Kasumi-1 (cell line): ENCODE measurements at regions not wholly inside any gene's neighbourhood (a gene's known extent, or its start where the extent isn't known, plus 50 kb on each side); places are given as distances from the start of the nearest gene placed in this dataset.
"Not testable (repeated sequence)": the region's sequence is repeated elsewhere in the genome, so short reads cannot be mapped to it uniquely, and the experiment has no call there.

ENCODE experiments used
- DNase-seq, 2 experiments: peaks; one replicate each; lab custom pipeline; 2025; lab: John Stamatoyannopoulos, UW

DNA sequence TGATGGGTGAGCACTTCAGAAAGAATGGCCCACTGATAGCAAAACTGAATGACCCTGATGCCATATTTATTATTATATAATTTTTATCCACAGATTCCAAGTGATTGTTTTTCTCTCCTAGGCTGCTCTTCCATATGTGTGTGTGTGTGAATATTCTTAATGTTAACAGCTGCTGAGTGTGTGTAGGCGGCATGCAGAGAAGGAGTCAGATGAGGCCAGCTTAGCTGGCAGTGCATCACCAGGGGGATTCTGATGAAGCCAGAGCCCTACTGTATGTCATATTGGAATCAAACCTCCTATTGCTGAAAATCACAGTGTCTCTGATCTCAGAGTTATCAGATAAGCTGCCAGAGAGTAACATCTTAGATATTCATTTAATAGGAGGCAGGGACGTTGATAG, 177.1 kb downstream of the DMAC1 start:
- no peak for DNase-seq

DNA sequence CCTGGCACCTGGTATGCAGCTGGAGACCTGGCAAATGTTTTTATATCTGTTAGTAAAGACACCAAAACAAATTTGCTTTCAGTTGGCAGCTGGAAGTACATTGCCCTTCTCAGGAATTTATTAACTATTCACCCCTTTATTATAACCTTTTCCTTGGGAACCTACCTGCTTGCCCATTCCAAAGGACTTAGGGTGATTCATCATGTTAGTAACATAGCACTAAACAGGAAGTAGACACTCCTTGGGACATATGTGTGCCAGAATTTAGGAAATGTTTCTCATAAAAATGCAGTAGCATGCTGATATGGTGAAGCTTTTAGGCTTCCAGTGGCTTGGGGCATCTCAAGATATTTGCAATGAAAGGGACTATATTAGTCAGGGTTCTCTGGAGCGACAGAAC, 184.2 kb downstream of the DMAC1 start:
- no peak for DNase-seq

DNA sequence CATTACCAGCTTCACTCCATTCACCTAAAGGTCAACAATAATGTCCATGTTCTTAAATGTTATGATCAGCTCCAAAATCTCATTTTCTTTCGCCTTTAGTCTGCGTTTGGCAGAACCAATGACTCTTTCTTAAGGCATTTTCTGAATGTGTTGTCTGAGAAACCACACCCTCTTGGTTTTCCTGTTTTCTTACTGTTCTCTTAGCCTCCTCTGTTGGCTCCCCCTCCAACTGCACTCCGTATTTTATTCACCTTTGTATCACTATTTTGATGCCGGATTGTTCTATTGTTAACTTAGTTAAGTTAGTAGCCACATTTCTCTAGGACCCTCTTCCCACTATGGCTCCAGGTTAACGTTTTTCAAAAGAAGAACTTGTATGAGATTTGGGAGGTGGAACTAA, 185.6 kb downstream of the DMAC1 start:
- no peak for DNase-seq

DNA sequence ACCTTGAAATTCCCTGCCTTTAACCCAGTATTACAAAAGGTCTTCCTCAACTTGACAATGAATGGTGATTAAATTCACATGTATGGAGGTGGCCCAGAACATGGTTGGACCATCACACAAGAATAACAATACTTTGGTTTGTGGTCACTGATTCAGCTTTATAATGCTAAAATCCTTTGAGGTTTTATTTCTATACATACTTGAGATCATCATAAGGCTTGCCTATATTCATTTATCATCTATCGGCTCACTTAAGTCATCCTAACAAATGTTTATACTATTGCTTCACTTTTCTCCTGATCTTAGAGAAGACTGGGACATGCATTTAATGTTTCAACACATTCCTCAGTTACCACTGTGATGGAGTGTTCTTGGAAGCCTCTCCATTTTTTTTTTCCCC, 191.3 kb downstream of the DMAC1 start:
- DNase-seq: no peak

DNA sequence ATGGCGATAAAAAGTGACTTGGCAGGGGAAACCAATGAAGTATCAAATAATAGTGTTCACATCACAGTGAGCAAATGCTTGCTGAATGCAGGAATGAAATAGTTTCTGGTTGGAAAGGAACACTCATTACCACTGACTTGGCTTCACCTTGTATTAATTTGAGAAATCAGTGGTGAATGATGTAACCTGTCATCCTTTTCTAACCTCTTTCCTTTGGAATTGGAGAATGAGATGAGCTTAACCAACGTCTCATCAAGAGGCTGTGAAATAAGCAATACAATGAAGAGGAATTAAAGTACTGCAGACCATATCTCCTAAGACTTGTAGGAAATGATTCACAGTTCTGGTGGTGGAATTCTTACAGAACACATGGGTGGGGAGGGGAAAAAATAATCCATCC, 192.2 kb downstream of the DMAC1 start:
- DNase-seq: no peak

DNA sequence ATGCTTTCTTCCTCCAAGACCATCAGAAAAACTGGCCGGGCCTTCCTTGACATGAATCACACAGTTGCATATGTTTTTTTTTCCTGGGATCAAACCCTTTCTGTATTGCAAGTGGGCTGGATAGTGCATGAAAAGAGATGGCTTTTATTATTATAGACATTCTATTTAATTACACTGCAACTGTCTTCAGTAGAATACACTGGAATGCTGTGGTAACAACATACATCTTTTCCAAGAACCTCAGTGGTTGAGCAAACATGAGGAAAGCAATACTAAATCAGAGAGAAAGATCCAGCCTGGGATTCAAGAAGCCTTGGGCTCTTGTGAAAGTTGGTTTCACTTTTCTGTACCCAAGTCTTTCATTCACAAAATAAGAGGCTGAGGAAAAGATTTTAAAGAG, 193.0 kb downstream of the DMAC1 start:
- DNase-seq: no peak

DNA sequence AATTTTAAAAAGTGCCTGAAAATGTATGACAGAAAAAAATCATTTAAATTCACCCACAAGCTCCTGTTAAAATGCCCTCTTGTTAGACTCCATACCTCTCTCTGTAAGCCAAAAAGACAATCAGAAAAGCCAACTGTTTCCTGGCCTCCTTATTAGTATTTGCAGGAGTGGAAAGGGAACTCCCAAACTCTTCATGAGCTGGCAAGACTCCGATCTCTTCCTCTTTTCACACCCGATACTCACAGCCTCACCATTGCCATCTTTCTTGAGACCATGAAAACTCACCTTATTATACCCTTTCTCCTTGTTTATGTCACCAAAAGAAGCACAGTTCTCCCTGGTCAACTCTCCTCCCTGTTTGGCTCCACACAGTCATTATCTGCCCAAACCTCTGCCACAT, 197.8 kb downstream of the DMAC1 start:
- no peak for DNase-seq

DNA sequence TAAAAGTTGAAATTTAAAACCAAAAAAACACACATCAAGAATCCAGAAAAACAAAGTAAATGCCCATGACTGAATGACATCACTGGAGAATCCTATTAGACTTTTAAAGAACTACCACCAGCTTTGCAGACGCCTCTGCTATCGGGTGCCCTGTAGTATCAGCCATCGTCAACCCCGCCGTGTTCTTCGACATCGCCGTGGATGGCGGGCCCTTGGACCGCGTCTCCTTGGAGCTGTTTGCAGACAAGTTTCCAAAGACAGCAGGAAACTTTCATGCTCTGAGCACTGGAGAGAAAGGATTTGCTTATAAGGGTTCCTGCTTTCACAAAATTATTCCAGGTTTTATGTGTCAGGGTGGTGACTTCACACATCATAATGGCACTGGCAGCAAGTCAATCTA, 201.9 kb downstream of the DMAC1 start:
- no peak for DNase-seq

DNA sequence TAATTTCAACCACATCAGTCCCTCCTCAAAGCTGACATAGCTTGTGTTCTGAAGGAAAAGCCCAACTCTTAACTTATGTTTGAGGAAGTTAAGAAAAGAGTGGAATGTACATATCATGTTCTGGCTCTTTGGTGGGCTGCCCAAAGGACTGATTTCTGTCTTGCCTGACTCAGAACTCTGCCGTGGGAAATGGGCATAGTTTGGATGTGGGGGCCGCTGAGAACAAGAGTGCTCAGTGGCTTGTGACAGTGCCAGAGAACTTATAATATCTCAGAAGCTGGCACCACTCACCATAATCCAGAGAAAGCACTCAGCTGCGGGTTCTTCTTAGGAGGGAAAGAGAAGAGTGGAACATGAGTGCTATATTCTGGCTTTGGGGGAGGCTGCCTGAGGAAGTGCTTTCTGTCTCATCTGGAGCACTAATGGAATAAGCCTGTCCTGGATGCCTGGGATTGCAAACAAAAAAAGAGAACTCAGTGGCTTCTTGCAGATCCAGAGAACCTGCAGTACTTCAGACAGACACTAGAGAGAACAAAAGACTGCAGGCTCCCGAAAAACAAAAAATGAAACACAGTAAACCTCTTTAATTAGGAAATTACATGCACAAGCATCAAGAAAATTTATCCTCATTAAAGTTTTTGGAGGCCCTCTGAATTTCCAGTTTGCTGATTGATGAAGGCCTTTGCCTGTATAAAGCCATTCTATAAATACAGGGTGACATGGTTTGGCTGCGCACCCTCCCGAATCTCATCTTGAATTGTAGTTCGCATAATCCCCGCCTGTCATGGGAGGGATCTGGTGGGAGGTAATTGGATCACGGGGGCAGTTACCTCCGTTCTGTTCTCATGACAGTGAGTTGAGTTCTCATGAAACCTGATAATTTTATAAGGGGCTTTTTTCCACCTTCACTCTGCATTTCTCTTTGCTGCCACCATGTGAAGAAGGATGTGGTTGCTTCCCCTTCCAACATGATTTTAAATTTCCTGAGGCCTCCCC, 207.0 kb downstream of the DMAC1 start:
- no peak for DNase-seq

DNA sequence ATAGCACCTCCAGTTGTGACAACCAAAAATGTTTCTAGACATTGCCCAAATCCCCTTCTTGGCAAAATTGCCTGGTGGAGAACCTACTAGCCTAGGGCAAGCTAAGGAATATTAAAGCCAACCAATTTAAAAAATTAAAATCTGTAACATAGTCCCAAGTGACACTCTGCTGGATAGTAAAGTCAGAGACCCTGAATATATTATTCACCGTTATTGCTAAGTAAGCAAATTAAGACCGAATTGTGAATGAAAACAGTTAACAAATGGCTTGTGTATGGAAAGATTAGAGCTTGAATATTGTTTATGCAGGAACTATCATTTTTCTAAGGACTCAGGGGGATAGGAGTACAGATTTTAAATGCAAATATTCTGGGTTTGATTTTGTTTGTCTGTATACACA, 208.1 kb downstream of the DMAC1 start:
- no peak for DNase-seq

DNA sequence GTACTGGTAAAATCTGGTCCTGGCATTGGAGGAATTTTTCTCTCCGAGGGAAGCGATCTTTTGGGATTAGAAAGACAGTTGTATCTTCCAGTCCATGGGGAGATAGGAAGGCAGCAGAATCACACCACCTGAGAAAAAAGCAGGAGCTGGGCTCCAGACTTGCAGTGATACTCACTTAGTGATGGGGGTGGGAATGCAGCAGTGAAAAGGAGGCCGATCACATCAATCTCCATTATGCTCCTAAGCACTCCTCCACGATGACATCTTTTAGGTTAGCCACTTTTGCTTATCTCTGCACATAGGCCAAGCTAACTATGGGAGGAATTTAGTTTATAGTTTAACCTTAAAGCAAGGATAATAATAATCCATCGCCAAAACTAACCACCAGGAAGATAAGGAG, 219.0 kb downstream of the DMAC1 start:
- DNase-seq: no peak

DNA sequence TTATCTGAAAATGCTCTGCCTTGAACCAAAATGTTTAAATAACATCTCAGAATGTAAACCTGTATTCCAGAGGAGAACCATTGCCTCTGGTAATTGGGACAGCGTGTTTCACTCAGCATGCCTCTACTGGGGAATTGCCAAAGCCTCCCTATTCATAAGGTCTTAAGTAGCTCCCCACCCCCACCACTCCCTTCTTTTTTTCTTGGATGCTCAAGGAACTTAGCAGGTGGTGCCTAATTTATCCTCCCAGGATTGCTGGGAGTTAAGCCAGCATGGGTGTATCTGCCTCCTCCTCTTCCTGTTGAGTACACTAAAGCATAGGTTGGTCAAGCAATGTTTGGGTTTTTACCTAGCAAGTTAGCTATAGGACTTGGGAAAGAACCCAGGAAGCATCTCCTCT, 220.2 kb downstream of the DMAC1 start:
- DNase-seq: no peak

DNA sequence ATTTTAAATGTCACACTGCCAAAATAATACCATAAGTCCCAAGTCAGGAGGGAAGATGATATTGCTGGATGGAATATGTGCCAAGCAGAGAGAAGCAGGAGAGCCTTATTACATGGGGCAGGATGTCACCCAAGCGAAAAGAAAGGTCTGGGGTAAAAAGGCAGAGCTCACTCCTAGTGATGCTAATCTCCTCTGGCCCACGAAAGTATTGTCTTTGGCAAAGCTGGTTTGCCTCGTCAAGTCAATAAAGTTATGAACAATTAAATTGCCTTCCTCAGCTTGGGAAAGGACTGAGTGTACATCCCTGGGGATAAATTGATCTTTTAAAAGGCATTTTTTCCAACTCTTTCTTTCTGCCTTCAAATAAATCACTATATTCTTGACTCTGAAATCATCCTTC, 220.6 kb downstream of the DMAC1 start:
- no peak for DNase-seq

DNA sequence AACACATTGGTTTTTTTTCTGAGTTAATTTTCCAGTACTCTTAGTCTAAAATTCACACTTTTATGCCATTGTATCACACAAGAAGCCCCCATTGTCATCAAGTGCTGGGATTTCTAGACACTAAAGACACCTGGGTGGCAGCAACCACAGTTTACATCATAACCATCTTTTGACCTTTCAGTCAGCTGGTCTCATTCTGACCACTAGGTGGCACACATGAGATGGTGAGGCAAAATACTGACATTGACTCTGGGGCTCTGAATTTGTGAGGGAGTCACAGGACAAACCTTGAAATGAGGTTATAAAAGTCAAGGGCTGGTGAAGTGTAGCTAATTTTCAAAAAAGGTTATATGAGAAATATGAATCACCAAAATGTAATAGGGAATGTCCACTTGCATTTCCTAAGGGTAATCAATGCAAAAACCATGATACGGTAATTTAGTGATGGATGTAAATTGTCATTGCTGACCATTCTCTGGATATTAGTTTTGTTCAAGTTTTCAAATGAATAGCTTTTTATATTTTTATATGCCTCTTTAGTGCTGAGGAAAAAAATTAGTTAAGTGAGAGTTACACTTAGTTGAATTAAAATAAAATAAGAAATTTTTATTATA, 229.4 kb downstream of the DMAC1 start:
- peak; percentile 16 to 30 for DNase-seq

DNA sequence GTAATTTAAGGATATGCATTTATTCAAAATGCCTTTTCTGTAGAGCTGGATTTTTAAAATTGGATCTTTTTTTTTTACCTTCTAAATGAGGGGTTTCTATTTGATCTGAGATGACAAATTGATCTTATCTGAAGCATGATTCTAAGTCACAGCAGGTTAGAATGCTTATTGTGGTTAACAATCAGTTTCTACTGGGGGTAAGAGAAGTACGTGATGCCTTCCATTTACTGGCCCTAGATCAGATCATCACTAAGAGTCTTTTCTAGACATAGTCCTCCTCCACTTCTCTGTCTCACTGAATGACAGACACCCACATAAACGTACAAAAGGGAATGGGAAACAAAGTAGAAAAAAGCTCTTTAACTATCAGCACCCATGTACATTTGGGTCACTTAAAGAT, 231.9 kb downstream of the DMAC1 start:
- DNase-seq: no peak

DNA sequence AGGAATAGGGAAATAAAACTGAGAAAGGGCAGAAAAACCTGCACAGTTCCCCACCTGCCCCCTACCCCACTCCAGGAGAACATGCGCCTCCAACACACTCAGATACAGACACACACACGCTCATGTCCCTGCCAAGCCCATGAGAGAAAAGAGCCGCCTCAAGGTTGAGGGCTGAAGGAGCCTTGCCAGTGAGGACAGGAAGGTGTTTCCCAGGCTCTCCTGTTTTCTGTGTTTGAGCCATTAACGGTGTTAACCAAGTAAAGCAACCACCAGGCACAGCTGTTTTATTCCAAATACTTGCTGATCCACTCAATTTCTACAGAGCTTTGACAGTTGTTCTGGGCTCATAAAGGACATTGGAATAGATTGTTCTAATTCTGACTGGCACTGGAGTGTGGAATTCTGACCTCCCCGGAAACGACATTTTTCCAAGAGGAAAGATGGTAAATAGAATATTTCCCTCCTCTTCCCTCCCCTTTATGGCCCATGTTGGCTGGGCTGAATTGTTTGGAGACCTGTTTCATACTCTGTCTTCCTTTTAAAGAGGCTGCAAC, 238.0 kb downstream of the DMAC1 start:
- no peak for DNase-seq

DNA sequence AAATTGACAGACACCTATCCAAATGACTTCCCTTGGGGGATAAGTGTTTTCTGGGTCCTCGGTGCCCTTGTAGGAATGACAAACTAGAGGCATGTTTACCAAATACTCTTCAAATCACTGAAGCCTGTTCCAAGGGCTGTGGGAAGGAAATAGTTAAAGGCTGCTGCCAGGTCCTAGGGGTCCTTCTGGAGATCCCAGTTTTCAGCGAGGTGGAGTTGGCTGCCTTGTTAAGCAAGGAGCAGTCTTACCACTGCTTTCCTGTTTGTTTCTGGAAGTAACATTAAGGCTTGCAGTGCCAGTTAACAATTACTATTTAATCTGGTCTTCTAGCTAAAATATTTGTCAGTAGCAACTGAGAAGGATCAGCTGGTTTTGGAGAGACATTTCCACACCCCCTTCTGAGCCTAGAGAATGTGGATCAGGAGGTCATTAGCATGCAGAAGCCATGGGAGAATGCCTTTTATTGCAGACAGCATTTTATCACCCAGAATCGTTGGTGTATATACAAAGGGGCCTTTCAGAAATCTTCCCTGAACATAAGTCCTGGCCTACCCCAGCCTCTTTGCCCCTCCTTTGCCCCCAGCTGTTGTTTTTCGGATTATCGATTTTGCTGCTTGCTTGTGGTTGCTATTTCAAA, 238.8 kb downstream of the DMAC1 start:
- no peak for DNase-seq

DNA sequence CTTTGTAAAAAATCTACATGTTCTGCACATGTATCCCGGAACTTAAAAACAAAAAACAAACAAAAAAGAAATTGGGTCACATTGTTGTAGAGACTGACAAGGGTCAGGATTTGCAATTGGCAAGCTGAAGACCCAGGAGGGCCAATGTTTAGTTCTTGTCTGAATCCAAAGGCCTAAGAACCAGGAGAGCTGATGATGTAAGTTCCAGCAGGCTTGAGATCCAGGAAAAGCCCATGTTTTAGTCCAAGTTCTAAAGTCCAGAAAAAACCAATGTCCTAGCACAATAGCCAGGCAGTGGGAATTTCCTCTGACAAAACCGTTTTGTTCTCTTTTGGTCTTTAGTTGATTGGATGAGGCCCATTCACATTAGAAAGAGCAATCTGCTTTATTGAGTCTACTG, 244.9 kb downstream of the DMAC1 start:
- DNase-seq: no peak

DNA sequence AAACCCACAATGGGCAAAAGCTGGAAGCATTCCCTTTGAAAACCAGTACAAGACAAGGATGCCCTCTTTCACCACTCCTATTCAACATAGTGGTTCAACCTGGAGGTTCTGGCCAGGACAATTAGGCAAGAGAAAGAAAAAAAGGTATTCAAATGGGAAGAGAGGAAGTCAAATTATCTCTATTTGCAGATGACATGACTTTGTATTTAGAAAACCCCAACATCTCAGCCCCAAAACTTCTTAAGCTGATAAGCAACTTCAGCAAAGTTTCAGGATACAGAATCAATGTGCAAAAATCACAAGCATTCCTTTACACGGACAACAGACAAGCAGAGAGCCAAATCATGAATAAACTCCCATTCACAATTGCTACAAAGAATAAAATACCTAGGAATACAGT, 246.9 kb downstream of the DMAC1 start:
- DNase-seq: not testable (repeated sequence)

DNA sequence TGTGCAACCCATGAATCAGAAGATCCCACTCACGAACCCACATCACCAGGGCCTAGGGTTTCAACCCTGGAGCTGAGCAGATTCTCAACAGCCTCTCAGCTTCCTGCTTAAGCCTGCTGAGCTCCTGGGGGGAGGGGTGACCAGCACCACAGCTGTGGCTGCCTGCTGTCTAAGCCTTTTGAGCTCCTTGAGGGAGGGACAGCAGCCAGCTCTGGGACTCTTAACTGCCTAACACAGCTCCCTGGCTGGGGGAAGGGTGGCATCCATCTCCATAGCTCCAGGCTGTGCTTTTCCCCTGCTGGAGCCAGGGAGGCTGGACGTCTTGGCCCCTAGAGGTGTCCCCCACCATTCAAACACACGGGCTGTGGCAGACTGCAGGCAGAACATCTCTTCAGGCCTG, 250.3 kb downstream of the DMAC1 start:
- peak in 1 of 2 experiments; percentile 1 for DNase-seq

DNA sequence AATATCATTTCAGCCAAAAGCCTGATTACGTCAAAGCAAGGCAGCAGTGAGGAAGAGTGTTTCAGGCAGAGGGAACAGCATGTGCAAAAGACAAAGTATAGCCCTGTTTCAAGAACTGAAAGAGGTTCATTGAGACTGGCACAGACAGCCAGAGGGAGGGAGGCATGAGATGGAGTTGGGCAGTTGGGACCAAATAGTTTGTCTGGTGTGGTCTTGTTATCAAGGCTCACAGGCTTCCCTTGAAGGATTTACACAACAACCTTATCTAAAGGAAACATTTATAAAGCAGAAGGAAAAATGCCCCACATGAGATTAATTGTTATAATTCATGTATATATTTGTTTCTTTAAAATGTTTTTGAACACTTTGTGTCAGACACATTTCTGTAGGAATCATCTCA, 253.3 kb downstream of the DMAC1 start:
- no peak for DNase-seq

DNA sequence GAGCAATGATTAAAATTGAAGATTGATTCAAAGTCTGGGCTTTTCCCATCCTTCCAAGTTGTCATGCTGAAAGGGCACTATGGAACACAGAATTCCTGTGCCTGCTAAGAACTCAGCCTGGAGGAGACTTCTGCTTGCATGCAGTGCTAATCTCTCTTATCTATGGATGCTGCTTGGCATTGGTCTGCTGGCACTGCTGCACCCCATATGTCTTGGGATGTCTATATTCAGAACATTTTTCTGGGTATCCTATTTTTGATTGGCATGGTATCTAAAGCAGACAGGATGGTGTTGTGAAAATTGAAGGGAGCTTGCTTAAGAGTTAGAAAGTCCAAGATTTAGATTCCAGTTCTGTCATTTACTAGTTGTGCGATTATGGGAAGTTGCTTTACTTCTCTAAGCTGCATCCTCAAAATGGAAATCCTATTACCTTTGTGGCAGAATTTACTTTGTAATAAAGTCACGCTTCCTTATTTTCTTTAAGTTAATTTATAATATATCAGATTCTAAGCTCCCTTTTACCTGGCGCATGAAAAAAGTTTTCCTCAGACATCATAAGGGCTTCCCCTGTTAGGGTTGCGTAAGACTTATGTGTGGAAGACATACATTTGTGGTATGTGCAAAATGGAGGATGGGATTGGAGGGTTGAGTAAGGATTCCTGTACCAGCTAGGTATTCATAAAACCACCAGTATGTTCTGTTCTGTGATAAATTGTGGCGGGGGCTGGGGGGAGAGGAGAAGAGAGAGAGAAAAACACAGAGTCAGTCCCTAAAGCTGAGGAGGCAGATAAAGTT, 254.0 kb downstream of the DMAC1 start:
- DNase-seq: no peak
